Muscle of arm (tissue), 1 donor: ENCODE measurements at regions not wholly inside any gene's neighbourhood (a gene's known extent, or its start where the extent isn't known, plus 50 kb on each side); places are given as distances from the start of the nearest gene placed in this dataset.

Source experiments
- DNase-seq: peaks from one replicate; pipeline ENCODE4 v3.0.0-alpha.2; 2013

DNA sequence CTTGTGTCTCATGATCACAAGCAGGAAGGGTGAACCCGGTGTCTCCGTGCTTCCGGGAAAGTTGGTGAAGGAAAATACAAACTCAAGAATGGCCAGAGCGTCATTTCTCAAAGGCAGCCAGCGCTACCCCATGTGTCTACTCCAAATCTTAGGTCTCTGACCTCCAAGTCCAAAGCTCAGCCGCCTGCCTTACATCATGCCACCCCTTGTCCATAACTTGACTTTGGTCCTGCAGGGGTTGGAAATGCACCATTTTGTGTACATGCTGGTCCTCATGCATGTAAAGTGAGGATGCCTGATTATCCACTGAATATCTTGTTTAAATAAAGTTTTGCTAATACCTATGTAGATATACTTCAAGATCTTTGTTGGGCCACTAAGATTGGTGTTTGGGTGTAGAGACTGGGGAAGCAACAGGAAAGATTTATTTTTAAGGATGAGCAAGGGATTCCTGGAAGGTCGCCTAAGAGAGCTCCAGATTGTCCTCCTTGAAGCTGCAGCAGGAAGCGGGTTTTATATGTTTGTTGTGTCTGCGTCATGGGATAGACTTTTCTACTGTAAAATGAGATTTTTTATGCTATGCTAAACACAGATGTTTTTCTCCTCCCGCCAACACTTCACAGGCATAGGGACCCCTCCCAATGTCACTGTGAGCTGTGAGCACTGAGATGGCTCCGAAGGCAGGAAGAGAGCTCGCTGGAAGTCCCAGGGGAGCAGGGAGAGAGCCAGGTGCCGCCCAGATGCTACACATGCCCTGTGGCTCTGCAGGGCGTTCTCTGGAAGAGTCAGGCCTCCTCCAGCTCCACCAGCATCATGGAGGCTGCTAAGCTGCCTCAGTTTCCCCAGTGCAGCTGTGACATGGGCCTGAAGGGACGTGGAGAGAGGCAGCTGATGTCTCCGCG lies 176.2 kb upstream of the HDAC4 start:
- DNase-seq: no peak

DNA sequence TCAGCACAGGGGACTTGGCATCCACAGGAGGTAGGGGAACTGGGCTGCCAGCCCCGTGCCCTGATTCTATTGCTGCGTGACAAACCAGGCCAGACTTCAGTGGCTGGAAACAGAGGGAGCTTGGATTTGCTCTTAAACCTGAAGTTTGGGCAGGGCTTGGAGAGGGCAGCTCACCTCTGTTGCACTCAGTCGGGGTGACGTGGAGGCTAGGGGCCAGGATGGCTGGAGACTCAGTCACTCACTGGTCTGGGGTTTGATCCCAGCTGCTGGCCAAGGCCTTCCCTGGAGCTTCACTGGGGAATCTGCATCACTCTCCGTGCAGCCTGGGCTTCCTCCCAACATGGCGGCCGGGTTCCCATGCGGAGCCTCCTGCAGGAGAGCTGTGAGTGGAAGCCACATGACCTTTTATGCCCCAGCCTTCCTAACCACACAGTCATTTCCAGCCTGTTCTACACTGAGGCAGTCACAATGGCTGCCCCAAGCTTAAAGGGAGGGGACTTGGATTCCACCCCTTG lies 175.2 kb upstream of the HDAC4 start:
- no peak for DNase-seq

DNA sequence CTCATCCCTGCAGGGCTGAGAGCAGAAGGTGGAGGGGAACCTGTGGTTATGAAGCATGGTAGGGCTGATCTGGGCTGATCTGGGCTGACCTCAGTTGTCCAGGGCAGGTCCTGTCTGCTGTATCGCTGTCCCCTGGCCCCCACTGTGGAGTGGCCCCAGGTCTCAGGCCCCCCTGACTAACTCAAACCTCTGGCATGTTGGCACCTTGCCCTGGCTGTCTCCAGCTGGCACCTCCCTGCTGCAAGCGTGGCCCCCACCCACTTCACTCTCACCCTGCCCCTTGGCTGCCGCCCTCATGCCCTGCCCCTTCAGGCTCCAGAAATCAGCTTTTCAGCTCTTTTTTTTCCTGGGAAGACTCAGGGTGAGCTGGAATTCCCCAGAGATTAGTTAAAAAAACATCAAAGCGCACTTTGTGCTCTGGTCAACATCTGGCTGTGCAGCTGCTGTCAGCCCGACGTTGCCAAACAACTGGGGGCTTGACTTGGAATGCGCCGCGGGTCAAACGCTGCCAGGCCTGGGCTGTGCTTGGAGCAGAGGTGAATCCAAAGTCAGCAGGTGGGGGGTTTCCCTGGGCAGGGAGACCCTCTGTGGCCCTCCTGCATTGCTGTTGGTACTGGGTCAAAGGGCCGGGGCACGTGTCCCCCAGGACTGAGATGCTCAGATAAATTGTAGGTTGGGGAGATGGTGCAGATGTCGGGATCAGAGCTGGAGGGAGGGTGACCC lies 173.8 kb upstream of the HDAC4 start:
- no peak for DNase-seq

DNA sequence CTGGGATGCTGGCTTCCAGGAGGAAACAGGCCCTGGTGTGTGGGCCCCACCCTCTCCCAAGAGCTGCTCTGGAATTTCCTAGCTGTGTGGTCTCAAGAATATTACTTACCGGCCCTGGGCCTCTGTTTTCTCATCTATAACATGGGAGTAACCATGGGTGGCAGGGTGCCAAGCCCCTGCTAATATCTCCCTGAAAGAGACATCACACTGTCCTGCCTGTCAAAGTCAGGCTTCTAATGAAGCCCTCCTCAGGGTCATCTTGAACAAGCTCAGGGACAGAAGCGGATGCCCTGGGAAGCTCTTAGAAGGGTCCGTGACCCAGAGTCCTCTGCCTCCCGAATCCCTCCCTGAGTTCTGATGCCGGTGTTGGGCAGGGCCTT lies 173.2 kb upstream of the HDAC4 start:
- DNase-seq: no peak

DNA sequence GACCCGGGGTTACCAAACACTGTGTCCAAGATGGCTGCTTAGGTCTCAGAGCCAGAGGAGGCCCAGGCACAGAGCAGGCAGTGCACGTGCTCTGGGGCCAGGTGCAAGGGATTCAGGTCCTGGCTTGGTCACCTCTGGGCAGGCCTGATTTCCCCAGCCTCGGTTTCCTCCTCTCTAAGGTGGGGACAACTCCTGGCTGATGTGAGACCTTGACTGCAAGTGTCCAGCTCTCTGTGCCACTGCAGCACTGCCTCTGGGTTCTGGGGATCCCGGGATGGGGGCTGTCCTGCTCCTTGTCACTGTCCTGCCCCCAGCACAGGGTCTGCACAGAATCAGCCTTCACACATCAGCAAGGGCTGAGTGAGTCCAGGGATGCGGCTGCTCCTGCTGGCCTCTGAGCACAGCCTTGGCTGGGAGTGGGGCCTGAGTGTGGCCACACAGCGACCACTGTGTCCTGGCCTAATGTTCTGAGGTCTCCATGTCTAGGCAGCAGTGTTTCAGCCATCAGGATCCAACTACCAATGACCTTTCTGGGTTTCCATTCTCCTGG lies 170.2 kb upstream of the HDAC4 start:
- no peak for DNase-seq

DNA sequence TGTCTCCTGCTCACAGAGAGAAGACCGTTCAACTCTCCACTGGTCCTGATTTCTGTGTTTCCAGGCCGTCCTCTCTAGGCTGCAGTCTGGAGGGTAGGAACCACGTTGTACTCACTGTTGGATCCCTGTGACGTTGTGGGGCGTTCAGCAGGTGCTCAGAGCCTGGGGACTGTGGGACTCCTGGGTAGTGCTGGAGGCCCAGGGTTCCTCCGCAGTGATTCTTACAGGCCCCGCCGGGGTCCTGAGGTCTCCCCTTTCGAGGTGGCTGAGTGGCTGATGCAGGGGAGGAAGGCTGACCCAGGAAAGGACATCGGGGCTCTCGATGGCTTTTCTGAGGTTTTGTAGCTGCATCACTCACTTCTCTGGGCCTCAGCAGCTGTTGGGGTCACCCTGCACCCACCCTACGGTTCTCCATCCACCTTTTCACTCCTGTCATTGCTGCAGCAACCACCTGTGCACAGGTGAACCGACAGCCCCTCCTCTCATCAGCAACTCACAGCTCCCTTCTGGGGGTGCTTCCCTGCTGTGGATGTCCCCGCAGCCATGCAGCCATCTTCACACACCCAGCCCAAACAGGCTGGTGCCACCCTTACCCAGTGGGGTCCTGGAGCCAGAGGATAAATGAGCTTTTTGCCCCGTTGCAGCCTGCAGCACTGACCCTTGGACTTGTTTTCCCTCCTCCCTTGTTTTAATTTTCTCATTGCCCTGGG lies 169.6 kb upstream of the HDAC4 start:
- DNase-seq: no peak

DNA sequence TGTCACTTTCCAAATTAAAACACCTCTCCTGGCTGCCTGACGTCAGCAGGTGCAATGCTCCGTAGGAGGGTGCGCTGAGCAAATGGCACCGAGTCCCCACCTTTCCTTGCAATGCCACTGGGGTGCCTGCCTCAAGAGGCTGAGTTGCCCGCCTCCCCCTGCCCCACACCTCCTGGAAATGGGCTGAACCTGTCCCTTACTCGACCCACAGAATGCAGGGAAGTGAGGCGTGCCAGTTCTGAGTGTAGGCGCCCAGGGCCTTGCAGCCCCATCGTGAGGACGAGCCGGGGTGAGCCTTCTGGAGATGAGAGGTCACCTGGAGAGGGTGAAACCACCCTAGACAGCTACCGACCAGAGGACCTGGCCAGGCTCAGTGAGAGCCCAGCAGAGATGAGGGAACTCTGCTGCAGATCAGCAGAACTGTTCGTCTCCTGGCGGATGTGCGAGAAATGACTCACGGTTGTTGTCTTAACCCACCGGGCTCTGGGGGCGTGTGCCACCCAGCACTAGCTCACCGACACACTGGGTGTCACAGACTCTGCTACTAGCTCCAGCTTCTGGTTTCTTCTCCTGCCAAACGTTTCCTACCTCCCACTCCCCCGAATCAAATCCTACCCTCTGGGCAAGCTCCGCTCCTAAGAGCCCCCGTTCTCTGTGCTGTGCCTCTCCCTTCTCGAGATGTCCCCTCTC lies 168.7 kb upstream of the HDAC4 start:
- no peak for DNase-seq

DNA sequence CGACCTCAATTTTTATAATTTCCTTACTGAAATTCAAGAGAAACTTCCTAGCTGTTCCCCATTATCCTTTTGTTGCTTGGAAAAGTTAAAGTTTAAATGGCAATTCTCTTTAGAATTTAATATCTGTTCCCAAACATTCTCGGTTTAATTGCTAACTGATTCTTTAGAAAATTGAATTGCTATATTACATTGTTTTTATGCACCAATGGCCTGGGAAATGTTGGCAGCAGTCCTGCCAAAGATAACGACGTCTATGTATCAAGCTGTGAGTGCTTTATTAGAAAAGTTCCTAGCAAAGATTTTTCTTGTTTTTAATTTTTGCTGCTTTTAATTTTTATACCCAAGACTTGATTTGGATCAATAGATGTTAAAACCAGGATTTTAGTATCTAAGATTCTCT lies 167.8 kb upstream of the HDAC4 start:
- DNase-seq: no peak

DNA sequence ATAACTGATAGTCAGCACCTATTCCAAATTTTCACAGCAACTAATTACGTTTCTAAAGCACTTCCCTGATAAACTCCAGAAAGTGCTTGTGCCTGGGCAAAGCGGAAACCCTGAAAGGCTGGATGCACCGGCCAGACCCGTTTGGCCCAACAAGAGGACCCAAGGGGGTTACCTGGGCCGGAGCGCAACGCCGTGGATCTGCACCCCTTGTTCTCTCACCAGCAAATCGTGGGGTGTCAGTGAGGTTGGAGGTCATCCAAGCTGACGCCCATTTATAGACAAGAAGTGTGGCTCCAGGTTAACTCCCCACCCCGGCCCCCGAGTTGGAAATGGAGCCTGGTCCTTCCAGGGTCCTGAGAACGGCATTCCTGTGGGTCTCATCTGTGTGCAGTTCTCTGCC lies 167.0 kb upstream of the HDAC4 start:
- no peak for DNase-seq

DNA sequence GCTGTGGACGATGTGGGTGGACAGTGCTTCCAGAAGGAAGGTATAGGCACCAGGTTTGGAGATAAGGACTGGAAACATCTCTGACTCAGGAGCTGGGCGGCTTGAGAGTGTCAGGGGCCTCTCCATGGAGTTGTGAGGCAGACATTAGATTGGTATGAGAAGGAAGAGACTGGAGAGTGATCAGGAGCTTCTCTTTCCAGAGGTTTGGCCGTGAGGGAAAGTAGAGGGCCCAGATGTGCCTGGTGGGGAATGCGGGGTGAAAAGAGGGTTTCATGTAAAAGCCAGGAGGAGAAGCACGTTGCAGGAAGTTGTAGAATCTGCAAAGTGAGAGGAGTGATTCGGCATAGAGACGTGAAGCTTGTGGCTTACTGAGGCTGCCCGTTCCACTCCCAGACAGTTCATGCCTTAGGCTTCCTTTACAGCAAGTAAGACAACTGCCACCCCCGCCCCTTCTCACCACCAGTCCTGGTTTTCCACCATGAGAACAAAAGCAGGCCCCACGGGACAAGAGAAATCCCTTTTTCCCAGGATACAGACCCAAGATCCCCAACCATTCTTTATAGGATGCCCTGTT lies 166.3 kb upstream of the HDAC4 start:
- DNase-seq: no peak

DNA sequence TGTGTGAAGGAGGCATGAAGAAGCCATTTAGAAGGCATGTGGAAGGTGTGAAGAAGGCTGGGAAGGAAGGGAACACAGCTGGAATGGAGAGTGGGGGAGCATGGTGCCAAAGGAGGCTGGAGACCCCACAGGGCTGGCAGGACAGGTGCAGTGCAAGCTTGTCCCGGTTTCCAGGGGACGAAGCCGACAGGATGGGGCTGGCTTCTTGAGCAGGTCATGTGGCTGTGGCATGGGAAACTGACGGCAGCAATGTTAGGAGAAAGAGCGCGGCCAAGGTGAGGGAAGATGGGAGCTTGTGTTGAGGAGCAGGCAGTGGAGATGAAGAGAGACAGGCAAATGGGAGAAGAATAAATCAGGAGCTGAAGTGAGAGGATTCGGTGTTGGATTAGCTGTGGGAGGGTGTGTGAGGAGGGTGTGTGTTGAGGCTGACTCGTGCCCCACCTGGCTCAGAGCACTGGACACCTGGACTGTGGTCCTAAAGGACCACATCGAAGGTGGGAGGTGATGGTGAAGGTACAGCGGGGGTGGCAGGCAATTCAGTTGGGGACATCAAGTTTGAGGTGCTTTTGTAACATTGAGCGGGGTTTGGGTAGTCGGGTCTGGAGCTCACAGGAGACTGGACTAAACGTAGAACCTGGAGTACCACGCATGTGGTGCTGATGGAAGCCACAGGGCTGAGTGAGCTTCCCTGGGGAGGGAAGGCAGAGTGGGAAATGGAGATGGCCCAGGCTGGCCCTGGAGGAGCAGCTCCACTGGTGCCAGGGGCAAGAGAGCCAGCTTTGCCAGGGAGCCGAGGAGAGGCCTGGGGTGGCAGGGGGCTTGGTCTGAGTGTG lies 165.6 kb upstream of the HDAC4 start:
- DNase-seq: no peak

DNA sequence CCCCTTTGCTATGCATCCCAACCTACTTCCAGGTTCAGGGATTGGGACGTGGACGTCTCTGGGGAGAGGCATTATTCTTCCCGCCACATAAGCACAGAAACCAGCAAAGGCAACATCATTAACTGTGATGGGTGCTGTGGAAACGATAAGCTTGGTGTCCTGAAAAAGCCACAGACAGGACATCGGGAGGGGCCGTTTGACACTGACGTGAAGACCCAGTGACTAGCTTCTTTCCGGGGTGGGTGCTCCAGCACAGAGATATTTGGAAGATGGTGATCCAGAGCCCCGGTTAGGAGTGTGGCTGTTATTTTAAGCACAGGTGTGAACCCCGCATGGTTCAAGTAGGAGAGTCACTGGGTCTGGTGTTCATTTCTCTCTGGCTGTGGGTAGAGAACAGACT lies 163.8 kb upstream of the HDAC4 start:
- no peak for DNase-seq

DNA sequence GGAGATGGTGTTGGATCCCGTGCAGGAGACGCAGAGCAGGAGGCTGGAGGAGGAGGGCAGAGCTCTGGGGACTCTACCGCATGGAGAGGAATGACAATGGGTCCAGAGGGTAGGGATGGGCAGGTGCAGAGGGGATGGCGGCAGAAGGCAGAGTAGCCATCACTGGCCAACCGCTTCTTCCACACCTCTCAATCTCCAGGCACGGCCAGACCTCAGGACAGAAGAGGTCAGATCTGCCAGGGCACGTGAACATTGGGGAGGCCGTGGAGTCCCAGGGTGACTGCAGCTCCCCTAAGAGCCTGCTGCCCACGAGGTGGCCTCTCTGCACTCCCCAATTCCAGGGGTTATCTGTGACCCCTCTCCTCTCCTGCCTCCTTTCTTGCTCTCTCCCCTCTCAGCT lies 162.7 kb upstream of the HDAC4 start:
- no peak for DNase-seq

DNA sequence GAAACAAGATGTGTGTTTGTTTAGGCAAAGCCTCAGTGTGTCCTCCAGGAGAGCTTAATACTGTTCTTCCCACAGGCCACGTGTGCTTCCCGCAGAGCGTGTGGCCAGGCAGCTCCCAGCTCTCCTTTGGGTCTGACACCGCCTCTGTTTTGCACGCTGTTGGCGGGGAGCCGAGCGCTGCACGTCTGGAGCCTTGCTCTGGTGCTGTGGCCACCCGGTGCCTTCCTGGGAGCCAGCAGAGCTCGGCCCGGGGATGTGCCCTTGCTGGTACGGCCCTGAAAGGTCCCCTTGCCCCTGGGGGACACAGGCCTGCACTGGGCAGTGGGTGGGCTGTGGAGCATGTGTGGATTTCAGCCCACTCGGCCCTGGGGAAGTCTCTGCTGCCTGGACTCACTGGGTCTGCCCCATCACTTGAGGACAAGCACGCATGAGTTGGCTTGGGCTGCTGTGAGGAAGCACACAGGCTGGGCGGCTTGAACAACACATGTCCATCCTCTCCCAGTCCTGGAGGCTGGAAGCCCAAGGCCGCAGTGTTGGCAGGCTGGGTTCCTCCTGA lies 160.7 kb upstream of the HDAC4 start:
- DNase-seq: peak; percentile 76

DNA sequence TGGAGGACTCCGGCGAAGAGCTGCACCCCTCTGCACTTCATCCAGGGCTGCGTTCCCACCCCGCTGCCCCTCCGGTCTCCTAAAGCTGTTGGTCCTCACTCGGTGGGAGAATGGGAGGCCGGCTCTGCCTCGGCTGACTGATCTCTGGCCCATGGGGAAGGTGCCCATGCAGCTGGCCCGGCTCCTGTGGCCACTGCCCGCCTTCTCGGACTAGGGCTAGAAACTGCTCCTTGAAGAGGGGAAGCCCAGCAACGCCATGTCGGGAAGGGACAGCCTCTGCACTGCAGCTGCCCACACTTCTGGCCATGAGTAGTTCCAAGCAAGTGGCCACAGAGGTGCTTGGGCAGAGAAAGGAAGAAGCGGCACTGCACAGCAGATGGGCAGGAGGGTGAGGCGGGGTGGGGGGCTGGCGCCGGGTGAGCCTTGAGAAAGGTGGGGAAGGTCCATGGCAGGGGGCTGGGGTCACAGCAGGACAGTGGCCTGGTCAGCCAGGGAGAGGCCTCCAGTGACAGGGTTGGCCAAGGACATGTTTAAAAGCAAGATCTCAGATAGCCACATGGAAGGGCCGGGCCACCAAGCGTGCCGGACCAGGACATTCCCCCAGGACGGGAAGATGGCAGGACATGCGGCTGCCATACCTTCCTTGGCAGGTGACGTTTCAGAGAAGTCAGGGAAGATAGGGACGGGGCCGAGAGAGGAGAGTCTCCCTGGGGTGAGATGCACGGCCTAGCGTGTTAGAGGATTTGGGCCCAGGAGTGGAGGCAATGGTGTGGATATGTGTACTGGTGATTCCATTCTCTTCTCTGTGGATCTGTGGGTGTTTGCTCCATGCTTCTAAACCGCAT lies 158.8 kb upstream of the HDAC4 start:
- no peak for DNase-seq

DNA sequence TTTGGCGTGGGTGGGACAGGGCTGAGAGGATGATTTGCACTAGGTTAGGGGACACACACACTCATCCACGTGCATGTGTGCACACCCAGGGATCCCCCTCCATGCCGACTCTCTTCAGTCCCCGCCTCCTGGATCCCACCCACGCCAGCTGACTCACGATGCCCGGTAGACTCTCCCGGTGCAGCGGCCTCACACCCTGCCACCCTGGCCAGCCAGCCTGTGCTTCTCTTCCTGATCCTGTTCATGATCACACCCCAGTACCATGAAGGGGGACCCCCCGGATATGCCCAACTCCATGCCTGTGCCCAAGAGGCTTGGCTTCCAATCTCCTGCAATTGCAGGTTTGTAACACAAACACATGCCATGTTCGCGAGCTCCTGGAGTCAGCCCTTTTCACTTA lies 157.8 kb upstream of the HDAC4 start:
- DNase-seq: no peak

DNA sequence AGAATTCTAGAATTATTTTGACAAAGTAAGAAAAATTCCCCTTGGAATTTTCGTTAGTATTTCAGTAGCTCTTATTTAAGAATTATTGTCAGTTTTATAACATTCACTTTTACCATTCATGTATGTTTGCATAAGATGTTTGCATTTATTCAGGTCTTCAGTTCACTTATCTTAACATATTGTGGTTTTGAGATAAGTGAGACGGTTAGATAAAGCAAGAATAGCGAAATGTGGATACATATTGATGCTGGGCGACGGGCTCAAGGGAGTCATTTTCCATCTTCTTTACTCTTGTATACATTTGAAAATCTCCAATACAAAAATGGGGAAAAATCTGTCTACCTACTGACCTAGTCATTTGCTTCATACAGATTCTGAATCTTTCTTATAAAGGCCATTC lies 156.7 kb upstream of the HDAC4 start:
- no peak for DNase-seq

DNA sequence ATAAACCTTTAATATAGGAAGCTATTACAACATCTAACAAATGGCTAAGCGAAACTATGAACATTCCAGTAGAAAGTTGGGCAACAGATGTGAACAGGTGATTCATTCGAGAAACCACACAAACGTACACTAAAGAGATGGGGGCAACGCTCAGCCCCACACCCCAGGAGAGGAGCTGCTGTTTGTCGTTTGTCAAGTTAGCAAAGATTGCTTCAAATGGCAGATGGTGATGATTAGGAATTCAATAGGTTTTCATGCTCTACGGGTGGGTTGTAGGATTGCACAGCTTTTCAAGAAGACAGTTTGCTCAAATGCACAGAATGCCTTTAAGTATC lies 154.7 kb upstream of the HDAC4 start:
- DNase-seq: no peak
